ENCODE measurements at regions not wholly inside any gene's neighbourhood (a gene's known extent, or its start where the extent isn't known, plus 50 kb on each side); places are given as distances from the start of the nearest gene placed in this dataset.
"Not testable (repeated sequence)": the region's sequence is repeated elsewhere in the genome, so short reads cannot be mapped to it uniquely, and the experiment has no call there.

GRCh38 chr17:15802917-15803316 lies 70.8 kb downstream of the TBC1D26 start:
- DNase-seq, result not testable (repeated sequence)

- not testable (repeated sequence) for DNase-seq
Observed at GRCh38 chr17:15806825-15807224, 74.7 kb downstream of the TBC1D26 start.

- DNase-seq, result not testable (repeated sequence)
Observed at GRCh38 chr17:15813388-15813787, 81.3 kb downstream of the TBC1D26 start.

- DNase-seq, result not testable (repeated sequence)
Observed at GRCh38 chr17:15814003-15814402, 81.9 kb downstream of the TBC1D26 start.

- not testable (repeated sequence) for DNase-seq
Observed at GRCh38 chr17:15817861-15818260, 85.8 kb downstream of the TBC1D26 start.

- not testable (repeated sequence) for DNase-seq
Observed at GRCh38 chr17:15822280-15822679, 90.2 kb downstream of the TBC1D26 start.

- DNase-seq, result peak; percentile 74
Observed at GRCh38 chr17:15828727-15829314, 96.7 kb downstream of the TBC1D26 start.

- not testable (repeated sequence) for DNase-seq
Observed at GRCh38 chr17:15830221-15830620, 98.1 kb downstream of the TBC1D26 start.

GRCh38 chr17:15831182-15831581 lies 99.1 kb downstream of the TBC1D26 start:
- DNase-seq, result not testable (repeated sequence)

- not testable (repeated sequence) for DNase-seq
Observed at GRCh38 chr17:15832921-15833480, 100.9 kb downstream of the TBC1D26 start.

GRCh38 chr17:15833890-15834289 lies 101.8 kb downstream of the TBC1D26 start:
- DNase-seq, result not testable (repeated sequence)

GRCh38 chr17:15835481-15835880 lies 103.4 kb downstream of the TBC1D26 start:
- DNase-seq, result not testable (repeated sequence)

GRCh38 chr17:15836249-15836982 lies 104.3 kb downstream of the TBC1D26 start:
- not testable (repeated sequence) for DNase-seq

- not testable (repeated sequence) for DNase-seq
Observed at GRCh38 chr17:15836991-15837390, 104.9 kb downstream of the TBC1D26 start.

- DNase-seq, result not testable (repeated sequence)
Observed at GRCh38 chr17:15847447-15848229, 97.3 kb upstream of the ADORA2B start.

- peak; percentile 39 for DNase-seq
Observed at GRCh38 chr17:15849054-15849453, 95.9 kb upstream of the ADORA2B start.

GRCh38 chr17:15850071-15850470 lies 94.9 kb upstream of the ADORA2B start:
- not testable (repeated sequence) for DNase-seq

- DNase-seq, result not testable (repeated sequence)
Observed at GRCh38 chr17:15850687-15851086, 94.2 kb upstream of the ADORA2B start.

- DNase-seq, result not testable (repeated sequence)
Observed at GRCh38 chr17:15852863-15853262, 92.1 kb upstream of the ADORA2B start.

- DNase-seq, result not testable (repeated sequence)
Observed at GRCh38 chr17:15856191-15856590, 88.7 kb upstream of the ADORA2B start.

- DNase-seq, result not testable (repeated sequence)
Observed at GRCh38 chr17:15856745-15857144, 88.2 kb upstream of the ADORA2B start.

GRCh38 chr17:15858082-15858481 lies 86.8 kb upstream of the ADORA2B start:
- DNase-seq, result not testable (repeated sequence)

GRCh38 chr17:15860774-15861173 lies 84.2 kb upstream of the ADORA2B start:
- DNase-seq, result not testable (repeated sequence)

Measured in activated CD8-positive, alpha-beta memory T cell treated with anti-CD3 and anti-CD28 coated beads, Interleukin-2, amount 50 U/mL, for 4 hours (primary cell).